ENCODE measurements at regions not wholly inside any gene's neighbourhood (a gene's known extent, or its start where the extent isn't known, plus 50 kb on each side); places are given as distances from the start of the nearest gene placed in this dataset.

- ChIA-PET CTCF (interaction anchor here (0.7 to 1.2 kb wide), 2 partner anchors 216 to 542 kb away, joined by 3 to 4 read pairs; no protein-coding TSS in a partner anchor), POLR2A (interaction anchor here (1.5 kb wide), 1 partner anchor 61 kb away, joined by 6 read pairs; no protein-coding TSS in a partner anchor)
- Mint-ChIP-seq H3K36me3 (ENCODE audit: insufficient read depth, unreplicated experiment) (no peaks in the 10 kb centered on the region), H3K27ac (ENCODE audit: low read depth, unreplicated experiment) (no peak overlapping the region), H3K4me3 (ENCODE audit: unreplicated experiment) (no peak overlapping the region), H3K9me3 (ENCODE audit: unreplicated experiment) (no peaks in the 10 kb centered on the region), H3K4me1 (ENCODE audit: insufficient read depth, unreplicated experiment) (peaks cover 2% of the 10 kb centered on the region), H3K27me3 (ENCODE audit: insufficient read depth, unreplicated experiment) (no peaks in the 10 kb centered on the region)
- no TSS peak for BruUV-seq (replicated peaks)
- no peak for DNase-seq (ENCODE audit: unreplicated experiment)
- intact Hi-C loops (cut with micrococcal nuclease): no loop called here
- TF ChIP-seq CTCF (IDR thresholded peaks at IDR 0.05; ENCODE audit: unreplicated experiment): no peak
These were observed 61.4 kb upstream of the ZSWIM6 start for GRCh38 chr5:61270510-61271165.

- no peaks in the 10 kb centered on the region for H3K36me3 Mint-ChIP-seq (ENCODE audit: insufficient read depth, unreplicated experiment)
- no peaks in the 10 kb centered on the region for H3K9me3 Mint-ChIP-seq (ENCODE audit: unreplicated experiment)
- intact Hi-C loops (cut with micrococcal nuclease): no loop called here
- no TSS peak for BruUV-seq (replicated peaks)
- H3K27ac Mint-ChIP-seq (ENCODE audit: low read depth, unreplicated experiment): no peak overlapping the region
- peaks cover 19% of the 10 kb centered on the region for H3K4me1 Mint-ChIP-seq (ENCODE audit: insufficient read depth, unreplicated experiment)
- no peak overlapping the region for H3K4me3 Mint-ChIP-seq (ENCODE audit: unreplicated experiment)
- no peak for DNase-seq (ENCODE audit: unreplicated experiment)
- H3K27me3 Mint-ChIP-seq (ENCODE audit: insufficient read depth, unreplicated experiment): no peaks in the 10 kb centered on the region
- TF ChIP-seq CTCF (IDR thresholded peaks at IDR 0.05; ENCODE audit: unreplicated experiment): no peak
- POLR2A ChIA-PET: no interaction called here
- CTCF ChIA-PET: interaction anchor here (0.9 to 1.2 kb wide), 2 partner anchors 18 to 36 kb away, joined by 3 to 4 read pairs; no protein-coding TSS in a partner anchor
These were observed 59.4 kb upstream of the ZSWIM6 start for GRCh38 chr5:61272688-61273087.

- TF ChIP-seq CTCF (IDR thresholded peaks at IDR 0.05; ENCODE audit: unreplicated experiment): no peak
- CTCF ChIA-PET: interaction anchor here (0.6 to 1.2 kb wide), 3 partner anchors 12 to 218 kb away, joined by 3 to 4 read pairs (median 3); no protein-coding TSS in a partner anchor
- Mint-ChIP-seq H3K4me1 (ENCODE audit: insufficient read depth, unreplicated experiment) (peaks cover 19% of the 10 kb centered on the region), H3K27me3 (ENCODE audit: insufficient read depth, unreplicated experiment) (no peaks in the 10 kb centered on the region), H3K27ac (ENCODE audit: low read depth, unreplicated experiment) (no peak overlapping the region), H3K36me3 (ENCODE audit: insufficient read depth, unreplicated experiment) (no peaks in the 10 kb centered on the region), H3K4me3 (ENCODE audit: unreplicated experiment) (no peak overlapping the region), H3K9me3 (ENCODE audit: unreplicated experiment) (no peaks in the 10 kb centered on the region)
- DNase-seq (ENCODE audit: unreplicated experiment): no peak
- POLR2A ChIA-PET: no interaction called here
- intact Hi-C loops (cut with micrococcal nuclease): no loop called here
- BruUV-seq (replicated peaks): no TSS peak
These were observed 58.6 kb upstream of the ZSWIM6 start for GRCh38 chr5:61273279-61273975.

GRCh38 chr5:61274511-61274911 is 57.5 kb upstream of the ZSWIM6 start:
- BruUV-seq (replicated peaks): no TSS peak
- Mint-ChIP-seq H3K4me3 (ENCODE audit: unreplicated experiment) (no peak overlapping the region), H3K4me1 (ENCODE audit: insufficient read depth, unreplicated experiment) (peaks cover 19% of the 10 kb centered on the region), H3K27ac (ENCODE audit: low read depth, unreplicated experiment) (no peak overlapping the region), H3K9me3 (ENCODE audit: unreplicated experiment) (no peaks in the 10 kb centered on the region), H3K36me3 (ENCODE audit: insufficient read depth, unreplicated experiment) (no peaks in the 10 kb centered on the region), H3K27me3 (ENCODE audit: insufficient read depth, unreplicated experiment) (no peaks in the 10 kb centered on the region)
- ChIA-PET POLR2A (no interaction called here), CTCF (interaction anchor here (0.6 to 0.9 kb wide), 4 partner anchors 9 to 29 kb away, joined by 3 to 4 read pairs (median 4); no protein-coding TSS in a partner anchor)
- no peak for TF ChIP-seq CTCF (IDR thresholded peaks at IDR 0.05; ENCODE audit: unreplicated experiment)
- DNase-seq (ENCODE audit: unreplicated experiment): no peak
- intact Hi-C loops (cut with micrococcal nuclease): no loop called here
